LNCAP (cell line): ENCODE measurements at regions not wholly inside any gene's neighbourhood (a gene's known extent, or its start where the extent isn't known, plus 50 kb on each side); places are given as distances from the start of the nearest gene placed in this dataset.

Source experiments
- CTCF ChIP-seq: fragments of 450-650 bp; IDR thresholded peaks from 2 replicates; pipeline ENCODE4 v1.5.1; 2017; ENCODE audit warnings: mild to moderate bottlenecking

GRCh38 chr16:88196471-88197400 lies 186.0 kb upstream of the ZNF469 start:
- no peak for TF ChIP-seq CTCF

GRCh38 chr16:88197481-88198456 lies 185.0 kb upstream of the ZNF469 start:
- TF ChIP-seq CTCF, result no peak

- TF ChIP-seq CTCF, result no peak
These were observed 181.9 kb upstream of the ZNF469 start for GRCh38 chr16:88200896-88201185.

GRCh38 chr16:88202207-88202745 lies 180.5 kb upstream of the ZNF469 start:
- no peak for TF ChIP-seq CTCF

- no peak for TF ChIP-seq CTCF
These were observed 174.6 kb upstream of the ZNF469 start for GRCh38 chr16:88208112-88208511.

- no peak for TF ChIP-seq CTCF
These were observed 118.0 kb upstream of the ZNF469 start for GRCh38 chr16:88264641-88265285.

- no peak for TF ChIP-seq CTCF
These were observed 107.9 kb upstream of the ZNF469 start for GRCh38 chr16:88274847-88275246.
